H1 (cell line): ENCODE measurements at regions not wholly inside any gene's neighbourhood (a gene's known extent, or its start where the extent isn't known, plus 50 kb on each side); places are given as distances from the start of the nearest gene placed in this dataset.

Experiments used
- CTCF ChIA-PET: fragments of 300-600 bp; sonication (Branson Sonifier 250); formaldehyde crosslinking; loops from one replicate; lab custom pipeline; 2021; ENCODE audit not compliant: partially characterized antibody; lab: Charles Lee
- POLR2A ChIA-PET: fragments of 300-600 bp; sonication (Branson Sonifier 250); formaldehyde crosslinking; loops from one replicate; lab custom pipeline; 2021; ENCODE audit warnings: inconsistent platforms; ENCODE audit not compliant: partially characterized antibody; lab: Charles Lee
- DNase-seq, 2 experiments: peaks; one replicate each; pipeline versions ENCODE4 v3.0.0 to v3.0.0-alpha.2; 2010 to 2022; ENCODE audit warnings: low spot score in 2 of 2, low read depth in 1 of 2, mixed read lengths in 1 of 2
- FAIRE-seq: peaks from 2 replicates; lab custom pipeline; 2011; peaks lifted over from hg19 to GRCh38; lab: Jason Lieb, UNC
- H2AFZ ChIP-seq: 2 replicates; pipeline ENCODE4 v1.8.1; 2012; ENCODE audit warnings: low read length, inconsistent platforms
- H2AK5ac ChIP-seq: 2 replicates; pipeline ENCODE4 v1.6.1; 2013; ENCODE audit warnings: low read depth, low read length
- H2BK120ac ChIP-seq: replicated peaks from 2 replicates; pipeline ENCODE3; 2013; ENCODE audit warnings: low read depth, low read length, inconsistent platforms
- H2BK12ac ChIP-seq: 2 replicates; pipeline ENCODE4 v1.6.1; 2013; ENCODE audit warnings: low read depth, low read length
- H2BK15ac ChIP-seq: 2 replicates; pipeline ENCODE4 v1.6.1; 2013; ENCODE audit warnings: low read length
- H2BK20ac ChIP-seq: 2 replicates; pipeline ENCODE4 v1.6.1; 2013; ENCODE audit warnings: low read length
- H2BK5ac ChIP-seq: 2 replicates; pipeline ENCODE4 v1.6.1; 2013; ENCODE audit warnings: low read depth, low read length
- H3K14ac ChIP-seq: 2 replicates; pipeline ENCODE4 v1.6.1; 2013; ENCODE audit warnings: inconsistent platforms; ENCODE audit not compliant: insufficient read length
- H3K18ac ChIP-seq: 2 replicates; pipeline ENCODE4 v1.6.1; 2013; ENCODE audit warnings: low read length; ENCODE audit errors: extremely low read depth
- H3K23ac ChIP-seq: 2 replicates; pipeline ENCODE4 v1.6.1; 2013; ENCODE audit warnings: inconsistent platforms; ENCODE audit not compliant: insufficient read length
- H3K23me2 ChIP-seq: 2 replicates; pipeline ENCODE4 v1.6.1; 2013; ENCODE audit warnings: low read depth, low read length
- H3K27ac ChIP-seq: 2 replicates; pipeline ENCODE4 v1.6.1; 2011; ENCODE audit warnings: low read depth, low read length, inconsistent platforms
- H3K27me3 ChIP-seq, 4 experiments: replicated peaks in 1 of 4; 1 replicate in 1 of 4; 2 replicates in 3 of 4; pipeline versions ENCODE4 v1.6.1 to v1.8.1; 2011 to 2013; ENCODE audit warnings: low read length in 3 of 4, mild to moderate bottlenecking in 3 of 4, inconsistent platforms in 2 of 4, mixed read lengths in 2 of 4, moderate library complexity in 1 of 4; ENCODE audit not compliant: control insufficient read depth in 3 of 4, insufficient read depth in 3 of 4; ENCODE audit errors: extremely low read depth in 1 of 4
- H3K36me3 ChIP-seq, 4 experiments: 2 replicates each; pipeline versions ENCODE4 v1.6.1 to v1.8.1; 2011 to 2013; ENCODE audit warnings: mild to moderate bottlenecking in 4 of 4, low read length in 3 of 4, moderate library complexity in 2 of 4, control low read depth in 1 of 4, inconsistent platforms in 1 of 4; ENCODE audit not compliant: insufficient read depth in 4 of 4, control insufficient read depth in 2 of 4
- H3K4ac ChIP-seq: replicated peaks from 2 replicates; pipeline ENCODE3; 2013; ENCODE audit warnings: low read length, low read depth, mixed read lengths, inconsistent platforms; ENCODE audit not compliant: insufficient read length
- H3K4me1 ChIP-seq, 4 experiments: replicated peaks in 1 of 4; 1 replicate in 1 of 4; 2 replicates in 3 of 4; pipeline versions ENCODE4 v1.6.1 to v1.8.1; 2011 to 2013; ENCODE audit warnings: low read length in 3 of 4, inconsistent platforms in 2 of 4, mixed read lengths in 1 of 4; ENCODE audit not compliant: insufficient read depth in 4 of 4, control insufficient read depth in 3 of 4
- H3K4me2 ChIP-seq, 2 experiments: 2 replicates each; pipeline versions ENCODE4 v1.6.1 to v1.8.1; 2011 to 2013; ENCODE audit warnings: low read depth in 2 of 2, low read length in 2 of 2, control low read depth in 1 of 2, inconsistent platforms in 1 of 2, mild to moderate bottlenecking in 1 of 2; ENCODE audit not compliant: insufficient read depth in 1 of 2
- H3K4me3 ChIP-seq, 4 experiments: fragments of 200-600, 300-600 bp in 1 of 4; sonication (generic), shearing (Covaris generic), sonication (Bioruptor Twin) in 1 of 4; 2 replicates each; pipeline versions ENCODE4 v1.5.1 to v1.8.1; 2011 to 2016; ENCODE audit warnings: low read length in 4 of 4, low read depth in 3 of 4, control low read depth in 2 of 4, inconsistent platforms in 2 of 4, mild to moderate bottlenecking in 2 of 4, mixed read lengths in 1 of 4, moderate library complexity in 1 of 4; ENCODE audit not compliant: insufficient read depth in 2 of 4; ENCODE audit errors: extremely low read depth in 1 of 4
- H3K56ac ChIP-seq: replicated peaks from 2 replicates; pipeline ENCODE3; 2013; ENCODE audit warnings: low read depth, mild to moderate bottlenecking, mixed read lengths, low read length, inconsistent platforms; ENCODE audit not compliant: insufficient read length
- H3K79me1 ChIP-seq: 2 replicates; pipeline ENCODE4 v1.6.1; 2013; ENCODE audit warnings: low read depth, low read length, control low read depth
- H3K79me2 ChIP-seq, 2 experiments: 2 replicates each; pipeline versions ENCODE4 v1.6.1 to v1.8.1; 2012 to 2013; ENCODE audit warnings: low read length in 2 of 2, mild to moderate bottlenecking in 2 of 2, inconsistent platforms in 1 of 2; ENCODE audit not compliant: insufficient read depth in 2 of 2, control insufficient read depth in 1 of 2
- H3K9ac ChIP-seq, 4 experiments: replicated peaks in 1 of 4; 1 replicate in 1 of 4; 2 replicates in 3 of 4; pipeline versions ENCODE4 v1.6.1 to v1.8.1; 2011 to 2013; ENCODE audit warnings: low read depth in 3 of 4, low read length in 3 of 4, control low read depth in 2 of 4, mild to moderate bottlenecking in 2 of 4, moderate library complexity in 2 of 4, inconsistent platforms in 1 of 4; ENCODE audit errors: extremely low read depth in 1 of 4
- H3K9me3 ChIP-seq, 2 experiments: 2 replicates each; pipeline versions ENCODE4 v1.6.1 to v1.8.1; 2012 to 2013; ENCODE audit warnings: mild to moderate bottlenecking in 2 of 2, moderate library complexity in 2 of 2, control low read depth in 1 of 2, inconsistent platforms in 1 of 2, low read depth in 1 of 2, low read length in 1 of 2, mixed read lengths in 1 of 2; ENCODE audit not compliant: insufficient read depth in 2 of 2
- H4K20me1 ChIP-seq, 2 experiments: replicated peaks in 1 of 2; 2 replicates each; pipeline versions ENCODE3 to v1.8.1; 2011 to 2013; ENCODE audit warnings: inconsistent platforms in 2 of 2, low read length in 2 of 2, mild to moderate bottlenecking in 1 of 2; ENCODE audit not compliant: insufficient read depth in 2 of 2, control insufficient read depth in 1 of 2
- H4K5ac ChIP-seq: 2 replicates; pipeline ENCODE4 v1.6.1; 2013; ENCODE audit warnings: low read length, low read depth, mixed read lengths, inconsistent platforms; ENCODE audit not compliant: insufficient read length
- H4K8ac ChIP-seq: 2 replicates; pipeline ENCODE4 v1.8.0; 2013; ENCODE audit warnings: mild to moderate bottlenecking, moderate library complexity, low read length, inconsistent platforms; ENCODE audit not compliant: insufficient read depth; ENCODE audit errors: extremely low read depth
- H4K91ac ChIP-seq: replicated peaks from 2 replicates; pipeline ENCODE3; 2013; ENCODE audit warnings: low read length, mixed read lengths, inconsistent platforms; ENCODE audit not compliant: insufficient read length
- CHD2 ChIP-seq: IDR thresholded peaks from 2 replicates; pipeline ENCODE4 v1.6.1; 2012; ENCODE audit warnings: low read length, improper control_type of control experiment
- EGR1 ChIP-seq: IDR thresholded peaks from 2 replicates; pipeline ENCODE4 v1.6.1; 2011; ENCODE audit warnings: low read depth, low read length, borderline replicate concordance
- GABPA ChIP-seq: IDR thresholded peaks from 2 replicates; pipeline ENCODE4 v1.6.1; 2011; ENCODE audit warnings: mild to moderate bottlenecking, low read length, moderate library complexity, borderline replicate concordance; ENCODE audit not compliant: insufficient read depth
- GTF2F1 ChIP-seq: IDR thresholded peaks from 2 replicates; pipeline ENCODE4 v1.6.1; 2012; ENCODE audit warnings: low read depth, low read length, improper control_type of control experiment, borderline replicate concordance
- HDAC2 ChIP-seq, 2 experiments: fragments of 300-600 bp in 1 of 2; sonication (generic) in 1 of 2; IDR thresholded peaks; 2 replicates each; pipeline ENCODE4 v1.6.1; 2011 to 2012; ENCODE audit warnings: low read depth in 2 of 2, low read length in 2 of 2, mild to moderate bottlenecking in 2 of 2, moderate library complexity in 2 of 2, borderline replicate concordance in 1 of 2, inconsistent platforms in 1 of 2
- HDAC6 ChIP-seq: IDR thresholded peaks from one replicate; pipeline ENCODE4 v1.7.1; 2012; ENCODE audit warnings: low read depth, mild to moderate bottlenecking, inconsistent platforms, low read length, moderate library complexity
- KDM1A ChIP-seq: fragments of 200-600, 300-600 bp; sonication (generic); IDR thresholded peaks from 2 replicates; pipeline ENCODE4 v1.7.1; 2016; ENCODE audit warnings: mild to moderate bottlenecking, low read length, borderline replicate concordance
- KDM5A ChIP-seq: fragments of 200-600 bp; IDR thresholded peaks from 2 replicates; pipeline ENCODE4 v1.7.1; 2012; ENCODE audit warnings: mild to moderate bottlenecking, low read length, inconsistent platforms, mixed read lengths
- POU5F1 ChIP-seq: IDR thresholded peaks from 2 replicates; pipeline ENCODE4 v1.6.1; 2011; ENCODE audit warnings: low read depth, mild to moderate bottlenecking, low read length, moderate library complexity
- RXRA ChIP-seq: IDR thresholded peaks from 2 replicates; pipeline ENCODE4 v1.6.1; 2011; ENCODE audit warnings: low read depth, mild to moderate bottlenecking, low read length, moderate library complexity; ENCODE audit not compliant: insufficient read depth
- SIN3A ChIP-seq, 2 experiments: IDR thresholded peaks in 1 of 2; conservative IDR thresholded peaks in 1 of 2; 2 replicates each; pipeline ENCODE4 v1.6.1; 2011 to 2012; ENCODE audit warnings: low read length in 2 of 2, improper control_type of control experiment in 1 of 2, low read depth in 1 of 2, mild to moderate bottlenecking in 1 of 2
- SIX5 ChIP-seq: IDR thresholded peaks from 2 replicates; pipeline ENCODE4 v1.6.1; 2011; ENCODE audit warnings: mild to moderate bottlenecking, low read depth, low read length
- SP1 ChIP-seq: IDR thresholded peaks from 2 replicates; pipeline ENCODE4 v1.6.1; 2011; ENCODE audit warnings: low read depth, low read length
- SRF ChIP-seq: IDR thresholded peaks from 2 replicates; pipeline ENCODE4 v1.6.1; 2011; ENCODE audit warnings: mild to moderate bottlenecking, low read depth, low read length, moderate library complexity
- TAF1 ChIP-seq: IDR thresholded peaks from 2 replicates; pipeline ENCODE4 v1.6.1; 2011; ENCODE audit warnings: mild to moderate bottlenecking, low read depth, low read length
- TBP ChIP-seq: IDR thresholded peaks from 2 replicates; pipeline ENCODE4 v1.6.1; 2011; ENCODE audit warnings: low read depth, low read length, improper control_type of control experiment
- WGBS, 2 experiments: shearing (Covaris generic) in 1 of 2; methylation state at CpG; one replicate each; pipeline versions ENCODE4 v1.1.6 to v1.1.7; 2013 to 2015; ENCODE audit warnings: low lambda C conversion rate in 2 of 2, mixed read lengths in 2 of 2, inconsistent platforms in 1 of 2, low coverage in 1 of 2, missing lambda C conversion rate in 1 of 2; ENCODE audit not compliant: insufficient replicate concordance in 2 of 2, insufficient coverage in 1 of 2, insufficient read length in 1 of 2; ENCODE audit errors: extremely low coverage in 1 of 2, missing lambda C conversion rate in 1 of 2; 5-methylcytosine and 5-hydroxymethylcytosine counted together

GRCh38 chr6:94036024-94036423 lies 616.7 kb upstream of the EPHA7 start:
- Histone ChIP-seq H3K79me2 (no peaks in the 10 kb centered on the region), H4K91ac (no peak overlapping the region), H3K9ac (no peak overlapping the region), H3K27ac (no peak overlapping the region), H3K23me2 (no peaks in the 10 kb centered on the region), H2AFZ (no peak overlapping the region), H4K20me1 (no peaks in the 10 kb centered on the region), H3K36me3 (peaks cover 0 to 8% (median 0%) of the 10 kb centered on the region in 4 experiments; a peak in 1 of 8 replicates), H4K5ac (no peak overlapping the region), H2BK12ac (no peak overlapping the region), H3K4me2 (no peak overlapping the region), H3K18ac (no peak overlapping the region), H2BK120ac (no peak overlapping the region), H3K23ac (no peak overlapping the region), H4K8ac (no peak overlapping the region), H2BK20ac (no peak overlapping the region), H3K4me3 (no peak overlapping the region), H2AK5ac (no peak overlapping the region), H2BK15ac (no peak overlapping the region), H3K9me3 (peaks cover 24 to 27% of the 10 kb centered on the region in 2 experiments), H3K14ac (no peak overlapping the region), H3K4ac (no peak overlapping the region), H3K4me1 (no peaks in the 10 kb centered on the region), H3K56ac (no peak overlapping the region), H3K79me1 (no peaks in the 10 kb centered on the region), H2BK5ac (no peak overlapping the region), H3K27me3 (no peaks in the 10 kb centered on the region)
- WGBS, 2 experiments, result 92% methylated on average over 3 of the region's 3 CpGs; no CpG with 5 or more reads in 1 of the 2 experiments
- CTCF ChIA-PET, result no interaction called here
- DNase-seq, result no peak
- FAIRE-seq, result no peak
- POLR2A ChIA-PET, result no interaction called here
- TF ChIP-seq GABPA (no peak), SIN3A (conservative IDR thresholded peaks at IDR 0.05 in 1 of 2, IDR thresholded peaks at IDR 0.05 in 1 of 2; ENCODE audit: low read depth in 1 of 2, low read length in 2 of 2) (no peak), SP1 (no peak), POU5F1 (no peak), KDM5A (no peak), CHD2 (no peak), RXRA (no peak), TBP (no peak), SIX5 (no peak), EGR1 (no peak), SRF (no peak), HDAC2 (IDR thresholded peaks at IDR 0.05; ENCODE audit: borderline replicate concordance in 1 of 2, low read depth in 2 of 2, low read length in 2 of 2) (no peak), TAF1 (no peak), HDAC6 (no peak), KDM1A (no peak), GTF2F1 (no peak)
